ENCODE measurements at regions not wholly inside any gene's neighbourhood (a gene's known extent, or its start where the extent isn't known, plus 50 kb on each side); places are given as distances from the start of the nearest gene placed in this dataset.

GRCh38 chr1:37100310-37100709 lies 66.0 kb upstream of the GRIK3 start:
- TF ChIP-seq CTCF (IDR thresholded peaks at IDR 0.05; ENCODE audit: low read length) (no peak), EZH2 (optimal IDR thresholded peaks at IDR 0.05; ENCODE audit: low read depth, low read length) (no peak), EZH2phosphoT487 (IDR thresholded peaks at IDR 0.05; ENCODE audit: low read length) (no peak)

Measured in MM.1S (cell line).